ENCODE measurements at regions not wholly inside any gene's neighbourhood (a gene's known extent, or its start where the extent isn't known, plus 50 kb on each side); places are given as distances from the start of the nearest gene placed in this dataset.

DNA sequence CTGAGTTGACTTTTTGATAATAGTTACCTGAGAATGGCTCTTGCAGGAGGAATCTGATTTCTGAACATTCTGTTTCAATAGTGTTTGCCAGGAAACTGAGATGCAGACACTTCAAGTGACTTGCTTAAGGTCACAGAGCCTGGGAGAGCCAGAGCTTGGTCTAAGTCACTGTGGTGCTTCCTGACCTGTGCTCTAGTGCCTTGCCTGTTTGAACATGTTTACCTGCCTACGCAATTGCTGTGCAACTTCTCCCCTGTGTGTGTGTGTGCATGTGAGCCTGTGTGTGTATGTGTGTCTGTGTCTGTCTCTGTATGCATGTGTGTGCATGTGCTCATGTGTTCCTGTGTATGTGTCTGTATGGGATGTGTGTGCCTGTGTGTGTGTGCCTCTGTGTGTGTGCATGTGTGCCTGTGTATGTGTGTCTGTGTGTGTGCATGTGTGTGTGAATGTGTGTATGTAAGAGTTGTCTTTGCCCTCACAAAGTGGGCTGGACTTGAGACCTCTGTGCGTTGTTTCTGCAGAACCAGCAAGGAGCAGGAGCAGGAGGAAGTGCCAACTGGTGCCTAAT, 185.8 kb downstream of the GADD45G start:
- no peak for DNase-seq
- no peaks in the 10 kb centered on the region for H4K20me1 ChIP-seq (ENCODE audit: insufficient read depth, low read length)
- H3K4me1 ChIP-seq (ENCODE audit: low read length), result no peaks in the 10 kb centered on the region
- no peaks in the 10 kb centered on the region for H3K27me3 ChIP-seq (replicated peaks; ENCODE audit: insufficient read depth, low read length)
- no peaks in the 10 kb centered on the region for H3K36me3 ChIP-seq (replicated peaks; ENCODE audit: insufficient read depth, low read length)
- H3K4me3 ChIP-seq (ENCODE audit: low read length), result no peak overlapping the region
- H3K9me3 ChIP-seq (replicated peaks; ENCODE audit: insufficient read depth, low read length), result no peaks in the 10 kb centered on the region
- no peaks in the 10 kb centered on the region for H3F3A ChIP-seq (ENCODE audit: insufficient read depth, low read length)
- H3K79me2 ChIP-seq (ENCODE audit: low read length), result no peaks in the 10 kb centered on the region
- H3K9me2 ChIP-seq (replicated peaks; ENCODE audit: insufficient read depth, low read length), result no peaks in the 10 kb centered on the region
- H3K4me2 ChIP-seq (ENCODE audit: low read depth, low read length), result no peak overlapping the region
- H2AFZ ChIP-seq (ENCODE audit: low read length), result no peak overlapping the region
- no peak overlapping the region for H3K27ac ChIP-seq (ENCODE audit: low read length)
- no peak overlapping the region for H3K9ac ChIP-seq (ENCODE audit: low read length)
- no peak for TF ChIP-seq EZH2phosphoT487 (IDR thresholded peaks at IDR 0.05; ENCODE audit: low read length)
- TF ChIP-seq CTCF (IDR thresholded peaks at IDR 0.05; ENCODE audit: low read length), result no peak
- TF ChIP-seq EZH2 (optimal IDR thresholded peaks at IDR 0.05; ENCODE audit: low read depth, low read length), result no peak

DNA sequence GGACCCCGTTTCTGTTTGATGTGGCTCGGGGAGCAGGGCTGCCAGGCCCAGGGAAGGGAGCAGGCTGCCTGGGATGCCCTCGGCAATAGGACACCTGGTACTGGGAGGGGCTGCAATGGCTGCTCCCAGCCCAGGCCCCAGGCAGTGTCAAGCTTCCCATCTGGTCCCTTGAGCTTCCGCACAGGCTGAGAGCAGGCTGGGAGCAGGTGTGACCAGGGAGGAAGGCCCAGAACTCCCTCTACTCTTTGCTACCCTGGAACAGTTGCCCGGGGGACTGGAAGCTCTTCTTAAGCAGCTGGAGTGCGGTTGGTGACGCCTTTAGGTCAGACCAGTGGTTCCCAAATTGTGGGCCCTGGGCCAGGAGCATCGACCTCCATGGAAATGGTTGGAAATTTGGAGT, 186.9 kb downstream of the GADD45G start:
- Histone ChIP-seq H3F3A (ENCODE audit: insufficient read depth, low read length) (no peaks in the 10 kb centered on the region), H3K9ac (ENCODE audit: low read length) (no peak overlapping the region), H3K9me2 (replicated peaks; ENCODE audit: insufficient read depth, low read length) (no peaks in the 10 kb centered on the region), H3K79me2 (ENCODE audit: low read length) (no peaks in the 10 kb centered on the region), H2AFZ (ENCODE audit: low read length) (no peak overlapping the region), H3K9me3 (replicated peaks; ENCODE audit: insufficient read depth, low read length) (no peaks in the 10 kb centered on the region), H3K36me3 (replicated peaks; ENCODE audit: insufficient read depth, low read length) (no peaks in the 10 kb centered on the region), H4K20me1 (ENCODE audit: insufficient read depth, low read length) (no peaks in the 10 kb centered on the region), H3K4me3 (ENCODE audit: low read length) (no peak overlapping the region), H3K4me2 (ENCODE audit: low read depth, low read length) (no peak overlapping the region), H3K27me3 (replicated peaks; ENCODE audit: insufficient read depth, low read length) (no peaks in the 10 kb centered on the region), H3K4me1 (ENCODE audit: low read length) (no peaks in the 10 kb centered on the region), H3K27ac (ENCODE audit: low read length) (no peak overlapping the region)
- DNase-seq, result no peak
- TF ChIP-seq EZH2 (optimal IDR thresholded peaks at IDR 0.05; ENCODE audit: low read depth, low read length) (no peak), CTCF (IDR thresholded peaks at IDR 0.05; ENCODE audit: low read length) (no peak), EZH2phosphoT487 (IDR thresholded peaks at IDR 0.05; ENCODE audit: low read length) (no peak)

GRCh38 chr9:89792189-89793123, 187.6 kb downstream of the GADD45G start:
- Histone ChIP-seq H3K9me2 (replicated peaks; ENCODE audit: insufficient read depth, low read length) (no peaks in the 10 kb centered on the region), H3K4me1 (ENCODE audit: low read length) (no peaks in the 10 kb centered on the region), H3K79me2 (ENCODE audit: low read length) (no peaks in the 10 kb centered on the region), H3K27me3 (replicated peaks; ENCODE audit: insufficient read depth, low read length) (no peaks in the 10 kb centered on the region), H3K9ac (ENCODE audit: low read length) (no peak overlapping the region), H3F3A (ENCODE audit: insufficient read depth, low read length) (no peaks in the 10 kb centered on the region), H2AFZ (ENCODE audit: low read length) (no peak overlapping the region), H3K27ac (ENCODE audit: low read length) (no peak overlapping the region), H3K4me2 (ENCODE audit: low read depth, low read length) (no peak overlapping the region), H3K36me3 (replicated peaks; ENCODE audit: insufficient read depth, low read length) (no peaks in the 10 kb centered on the region), H3K9me3 (replicated peaks; ENCODE audit: insufficient read depth, low read length) (no peaks in the 10 kb centered on the region), H4K20me1 (ENCODE audit: insufficient read depth, low read length) (no peaks in the 10 kb centered on the region), H3K4me3 (ENCODE audit: low read length) (no peak overlapping the region)
- DNase-seq, result no peak
- TF ChIP-seq CTCF (IDR thresholded peaks at IDR 0.05; ENCODE audit: low read length) (no peak), EZH2phosphoT487 (IDR thresholded peaks at IDR 0.05; ENCODE audit: low read length) (no peak), EZH2 (optimal IDR thresholded peaks at IDR 0.05; ENCODE audit: low read depth, low read length) (no peak)
